SK-N-DZ (cell line): ENCODE measurements at regions not wholly inside any gene's neighbourhood (a gene's known extent, or its start where the extent isn't known, plus 50 kb on each side); places are given as distances from the start of the nearest gene placed in this dataset.

ENCODE experiments used
- DNase-seq: peaks from one replicate; pipeline ENCODE4 v3.0.0-alpha.2; 2015; ENCODE audit warnings: low spot score

- no peak for DNase-seq
These were observed 50.3 kb upstream of the DPH6 start for GRCh38 chr15:35596285-35596684.

GRCh38 chr15:35602836-35603235, 56.9 kb upstream of the DPH6 start:
- no peak for DNase-seq

GRCh38 chr15:35603301-35603700, 57.3 kb upstream of the DPH6 start:
- DNase-seq, result no peak

GRCh38 chr15:35603856-35604255, 57.9 kb upstream of the DPH6 start:
- DNase-seq, result no peak

GRCh38 chr15:35605764-35606449, 59.9 kb upstream of the DPH6 start:
- DNase-seq, result no peak

- no peak for DNase-seq
These were observed 60.5 kb upstream of the DPH6 start for GRCh38 chr15:35606450-35606779.

- no peak for DNase-seq
These were observed 70.7 kb upstream of the DPH6 start for GRCh38 chr15:35616498-35617271.

- DNase-seq, result peak; percentile 80
These were observed 72.6 kb upstream of the DPH6 start for GRCh38 chr15:35618260-35619188.

GRCh38 chr15:35622641-35623340, 76.8 kb upstream of the DPH6 start:
- no peak for DNase-seq

- DNase-seq, result no peak
These were observed 78.9 kb upstream of the DPH6 start for GRCh38 chr15:35624881-35625280.

GRCh38 chr15:35626571-35627318, 80.8 kb upstream of the DPH6 start:
- DNase-seq, result peak; percentile 54

GRCh38 chr15:35627696-35628095, 81.7 kb upstream of the DPH6 start:
- DNase-seq, result no peak

GRCh38 chr15:35629766-35630165, 83.8 kb upstream of the DPH6 start:
- no peak for DNase-seq

- no peak for DNase-seq
These were observed 84.6 kb upstream of the DPH6 start for GRCh38 chr15:35630532-35630931.

- DNase-seq, result no peak
These were observed 85.0 kb upstream of the DPH6 start for GRCh38 chr15:35630985-35631384.

- DNase-seq, result no peak
These were observed 87.7 kb upstream of the DPH6 start for GRCh38 chr15:35633677-35634076.

GRCh38 chr15:35646790-35647189, 100.8 kb upstream of the DPH6 start:
- DNase-seq, result no peak

GRCh38 chr15:35647303-35647702, 101.3 kb upstream of the DPH6 start:
- DNase-seq, result no peak

GRCh38 chr15:35648941-35649340, 103.0 kb upstream of the DPH6 start:
- DNase-seq, result no peak

GRCh38 chr15:35649575-35649974, 103.6 kb upstream of the DPH6 start:
- no peak for DNase-seq

GRCh38 chr15:35654332-35654731, 108.4 kb upstream of the DPH6 start:
- DNase-seq, result no peak
